Stimulated activated CD8-positive, alpha-beta memory T cell treated with anti-CD3 and anti-CD28 coated beads, Interleukin-4, amount 100 ng/mL, for 4 hours (primary cell): ENCODE measurements at regions not wholly inside any gene's neighbourhood (a gene's known extent, or its start where the extent isn't known, plus 50 kb on each side); places are given as distances from the start of the nearest gene placed in this dataset.
"Not testable (repeated sequence)": the region's sequence is repeated elsewhere in the genome, so short reads cannot be mapped to it uniquely, and the experiment has no call there.

Experiments
- DNase-seq, 2 donors: peaks; one replicate each; pipeline ENCODE4 v3.0.0-alpha.2; 2020; ENCODE audit warnings: low read depth in 2 of 2, low spot score in 1 of 2

- no peak for DNase-seq
Observed at GRCh38 chr2:14977021-14977420, 344.5 kb downstream of the LRATD1 start.

GRCh38 chr2:14978845-14979244 lies 346.3 kb downstream of the LRATD1 start:
- no peak for DNase-seq

GRCh38 chr2:14982790-14983189 lies 350.3 kb downstream of the LRATD1 start:
- no peak for DNase-seq

GRCh38 chr2:14988600-14988999 lies 356.1 kb downstream of the LRATD1 start:
- DNase-seq, result no peak

- no peak for DNase-seq
Observed at GRCh38 chr2:14991723-14992122, 359.2 kb downstream of the LRATD1 start.

- no peak for DNase-seq
Observed at GRCh38 chr2:14994721-14995120, 362.2 kb downstream of the LRATD1 start.

- DNase-seq, result no peak
Observed at GRCh38 chr2:14996351-14997014, 364.0 kb downstream of the LRATD1 start.

GRCh38 chr2:14998546-14998945 lies 366.0 kb downstream of the LRATD1 start:
- no peak for DNase-seq

GRCh38 chr2:14999114-14999661 lies 366.7 kb downstream of the LRATD1 start:
- no peak for DNase-seq

- not testable (repeated sequence) for DNase-seq
Observed at GRCh38 chr2:15002519-15002918, 370.0 kb downstream of the LRATD1 start.

GRCh38 chr2:15006667-15007066 lies 374.1 kb downstream of the LRATD1 start:
- DNase-seq, result no peak

- DNase-seq, result no peak
Observed at GRCh38 chr2:15009681-15010080, 377.2 kb downstream of the LRATD1 start.

GRCh38 chr2:15010346-15010745 lies 377.8 kb downstream of the LRATD1 start:
- DNase-seq, result no peak

- DNase-seq, result no peak
Observed at GRCh38 chr2:15018814-15019213, 386.3 kb downstream of the LRATD1 start.

- no peak for DNase-seq
Observed at GRCh38 chr2:15023221-15023620, 390.7 kb downstream of the LRATD1 start.

- no peak for DNase-seq
Observed at GRCh38 chr2:15028406-15028805, 395.9 kb downstream of the LRATD1 start.

GRCh38 chr2:15031745-15032240 lies 399.3 kb downstream of the LRATD1 start:
- DNase-seq, result no peak

GRCh38 chr2:15034246-15034645 lies 401.7 kb downstream of the LRATD1 start:
- no peak for DNase-seq

GRCh38 chr2:15034860-15035259 lies 402.3 kb downstream of the LRATD1 start:
- no peak for DNase-seq

GRCh38 chr2:15038366-15039364 lies 406.1 kb downstream of the LRATD1 start:
- no peak for DNase-seq

- DNase-seq, result no peak
Observed at GRCh38 chr2:15040429-15041084, 408.0 kb downstream of the LRATD1 start.
